ENCODE measurements at regions not wholly inside any gene's neighbourhood (a gene's known extent, or its start where the extent isn't known, plus 50 kb on each side); places are given as distances from the start of the nearest gene placed in this dataset.

- DNase-seq (ENCODE audit: low read depth), result no peak
- H3K4me3 ChIP-seq (ENCODE audit: low read depth, low read length), result no peak overlapping the region
- no peak for TF ChIP-seq CTCF (conservative IDR thresholded peaks at IDR 0.05; ENCODE audit: low read depth, low read length)
Observed at GRCh38 chr4:170413951-170414350, 324.2 kb upstream of the AADAT start.

GRCh38 chr4:170400361-170400760 is 310.6 kb upstream of the AADAT start:
- H3K4me3 ChIP-seq (ENCODE audit: low read depth, low read length), result no peak overlapping the region
- DNase-seq (ENCODE audit: low read depth), result no peak
- TF ChIP-seq CTCF (conservative IDR thresholded peaks at IDR 0.05; ENCODE audit: low read depth, low read length), result peak; percentile 42

- no peak for TF ChIP-seq CTCF (conservative IDR thresholded peaks at IDR 0.05; ENCODE audit: low read depth, low read length)
- no peak overlapping the region for H3K4me3 ChIP-seq (ENCODE audit: low read depth, low read length)
- no peak for DNase-seq (ENCODE audit: low read depth)
Observed at GRCh38 chr4:170399581-170400293, 310.0 kb upstream of the AADAT start.

- no peak overlapping the region for H3K4me3 ChIP-seq (ENCODE audit: low read depth, low read length)
- DNase-seq (ENCODE audit: low read depth), result no peak
- no peak for TF ChIP-seq CTCF (conservative IDR thresholded peaks at IDR 0.05; ENCODE audit: low read depth, low read length)
Observed at GRCh38 chr4:170398218-170398617, 308.5 kb upstream of the AADAT start.

GRCh38 chr4:170395773-170396172 is 306.0 kb upstream of the AADAT start:
- no peak for DNase-seq (ENCODE audit: low read depth)
- no peak for TF ChIP-seq CTCF (conservative IDR thresholded peaks at IDR 0.05; ENCODE audit: low read depth, low read length)
- no peak overlapping the region for H3K4me3 ChIP-seq (ENCODE audit: low read depth, low read length)

- no peak for TF ChIP-seq CTCF (conservative IDR thresholded peaks at IDR 0.05; ENCODE audit: low read depth, low read length)
- H3K4me3 ChIP-seq (ENCODE audit: low read depth, low read length), result no peak overlapping the region
- DNase-seq (ENCODE audit: low read depth), result peak; percentile 85
Observed at GRCh38 chr4:170391066-170391740, 301.4 kb upstream of the AADAT start.

GRCh38 chr4:170389411-170389810 is 299.7 kb upstream of the AADAT start:
- DNase-seq (ENCODE audit: low read depth), result no peak
- no peak overlapping the region for H3K4me3 ChIP-seq (ENCODE audit: low read depth, low read length)
- no peak for TF ChIP-seq CTCF (conservative IDR thresholded peaks at IDR 0.05; ENCODE audit: low read depth, low read length)
